ENCODE measurements at regions not wholly inside any gene's neighbourhood (a gene's known extent, or its start where the extent isn't known, plus 50 kb on each side); places are given as distances from the start of the nearest gene placed in this dataset.

DNA sequence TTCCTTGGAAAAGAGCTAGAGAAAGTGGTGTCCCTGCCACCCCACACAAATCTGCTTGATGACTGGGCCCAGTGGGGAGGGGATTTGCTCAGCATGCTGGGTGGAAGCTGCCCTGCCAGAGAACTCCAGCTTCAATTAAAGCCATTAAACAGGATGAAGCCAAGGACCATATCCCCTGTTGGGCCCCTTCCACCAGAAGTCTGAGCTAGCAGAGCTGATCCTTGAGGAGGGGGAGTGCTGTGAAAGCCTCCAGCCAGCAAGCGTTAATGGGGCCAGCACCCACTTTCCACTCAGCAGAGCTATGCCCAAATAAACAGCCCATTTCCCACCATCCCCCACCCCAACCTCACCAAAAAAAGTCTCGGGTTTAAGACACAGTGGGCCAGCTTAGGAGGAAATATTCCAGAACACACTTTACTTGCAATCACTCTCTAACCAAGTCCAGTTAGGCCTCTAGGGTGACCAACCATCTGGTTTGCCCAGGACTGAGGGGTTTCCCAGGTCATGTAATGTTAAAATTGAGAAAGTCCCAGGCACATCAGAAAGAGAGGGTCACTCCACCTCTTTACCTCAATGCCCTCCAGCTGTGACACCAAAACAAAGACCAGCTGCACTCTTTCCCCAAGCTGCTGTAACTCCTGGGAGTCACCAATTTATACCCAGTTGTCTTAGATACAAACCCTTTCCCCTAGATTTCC, 132.3 kb downstream of the FOXI3 start:
- no peak for DNase-seq (ENCODE audit: low spot score in 2 of 2)
- in situ Hi-C loops (cut with MboI; ENCODE audit: low sequenced_read_pairs): no loop called here
- Histone ChIP-seq H3K9me3 (no peaks in the 10 kb centered on the region), H3K27me3 (ENCODE audit: low read depth) (no peaks in the 10 kb centered on the region), H3K4me3 (no peak overlapping the region), H3K36me3 (replicated peaks) (no peaks in the 10 kb centered on the region), H3K4me1 (no peaks in the 10 kb centered on the region)

GRCh38 chr2:88318956-88319330, 133.6 kb downstream of the FOXI3 start:
- H3K36me3 ChIP-seq (replicated peaks): no peaks in the 10 kb centered on the region
- H3K4me3 ChIP-seq: no peak overlapping the region
- no peaks in the 10 kb centered on the region; the same call in 1 of the 2 replicates for H3K9me3 ChIP-seq
- in situ Hi-C loops (cut with MboI; ENCODE audit: low sequenced_read_pairs): no loop called here
- no peaks in the 10 kb centered on the region for H3K27me3 ChIP-seq (ENCODE audit: low read depth)
- H3K4me1 ChIP-seq: no peaks in the 10 kb centered on the region
- DNase-seq (ENCODE audit: low spot score in 2 of 2): no peak

- in situ Hi-C loops (cut with MboI; ENCODE audit: low sequenced_read_pairs): no loop called here
- Histone ChIP-seq H3K36me3 (replicated peaks) (no peaks in the 10 kb centered on the region), H3K27me3 (ENCODE audit: low read depth) (no peaks in the 10 kb centered on the region), H3K4me1 (no peaks in the 10 kb centered on the region), H3K9me3 (no peaks in the 10 kb centered on the region; the same call in 1 of the 2 replicates), H3K4me3 (no peak overlapping the region)
- DNase-seq (ENCODE audit: low spot score in 2 of 2): no peak
Measured at GRCh38 chr2:88318071-88318955, 134.2 kb downstream of the FOXI3 start.

DNA sequence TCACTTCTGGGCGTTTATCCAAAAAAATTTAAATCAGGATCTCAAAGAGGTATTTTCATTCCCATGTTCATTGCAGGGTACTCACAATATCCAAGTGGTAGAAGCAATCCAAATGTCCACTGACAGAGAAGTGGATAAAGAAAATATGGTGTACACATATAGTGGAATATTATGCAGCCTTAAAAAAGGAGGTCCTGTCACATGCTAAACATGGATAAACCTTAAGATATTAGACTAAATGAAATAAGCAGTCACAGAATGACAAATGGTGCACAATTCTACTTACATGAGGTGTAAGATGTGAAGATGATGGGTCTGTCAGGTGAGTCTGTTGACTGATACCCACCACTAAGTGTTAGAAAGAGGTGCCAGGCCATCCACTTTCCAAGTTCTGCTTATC, 140.6 kb downstream of the THNSL2 start:
- Histone ChIP-seq H3K4me1 (no peaks in the 10 kb centered on the region), H3K36me3 (replicated peaks) (no peaks in the 10 kb centered on the region), H3K4me3 (no peak overlapping the region), H3K9me3 (no peaks in the 10 kb centered on the region; the same call in none of the 2 replicates), H3K27me3 (ENCODE audit: low read depth) (no peaks in the 10 kb centered on the region)
- in situ Hi-C loops (cut with MboI; ENCODE audit: low sequenced_read_pairs): no loop called here
- DNase-seq (ENCODE audit: low spot score in 2 of 2): no peak

GRCh38 chr2:88307817-88308216, 137.7 kb downstream of the THNSL2 start:
- Histone ChIP-seq H3K27me3 (ENCODE audit: low read depth) (no peaks in the 10 kb centered on the region), H3K4me1 (no peaks in the 10 kb centered on the region), H3K9me3 (no peaks in the 10 kb centered on the region; the same call in 1 of the 2 replicates), H3K36me3 (replicated peaks) (no peaks in the 10 kb centered on the region), H3K4me3 (no peak overlapping the region)
- DNase-seq (ENCODE audit: low spot score in 2 of 2): peak; percentile 16 to 46
- in situ Hi-C loops (cut with MboI; ENCODE audit: low sequenced_read_pairs): no loop called here

- Histone ChIP-seq H3K9me3 (no peaks in the 10 kb centered on the region; the same call in 1 of the 2 replicates), H3K4me3 (no peak overlapping the region), H3K36me3 (replicated peaks) (no peaks in the 10 kb centered on the region), H3K27me3 (ENCODE audit: low read depth) (no peaks in the 10 kb centered on the region), H3K4me1 (no peaks in the 10 kb centered on the region)
- DNase-seq (ENCODE audit: low spot score in 2 of 2): no peak
- in situ Hi-C loops (cut with MboI; ENCODE audit: low sequenced_read_pairs): no loop called here
Measured at GRCh38 chr2:88303865-88304264, 133.7 kb downstream of the THNSL2 start.

DNA sequence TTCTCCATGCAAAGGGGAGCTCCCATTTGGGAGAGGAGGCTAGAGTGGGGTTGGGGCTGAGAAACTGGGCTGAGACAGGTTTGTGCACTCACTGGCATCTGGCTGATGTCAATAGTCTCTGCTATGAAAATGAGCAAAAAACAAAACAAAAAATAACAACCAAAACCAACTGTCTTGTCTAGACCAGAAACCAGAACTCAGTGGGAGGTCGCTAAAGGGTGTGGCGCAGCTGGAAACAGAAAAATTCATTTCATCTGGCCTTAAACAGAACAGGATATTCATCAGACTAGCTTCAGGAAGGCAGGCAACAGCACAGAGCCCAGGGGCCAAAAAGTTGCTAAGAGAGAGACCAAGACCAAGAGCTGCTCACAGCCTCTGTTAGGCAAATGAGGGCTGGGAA, 126.1 kb downstream of the THNSL2 start:
- Histone ChIP-seq H3K27me3 (ENCODE audit: low read depth) (no peaks in the 10 kb centered on the region), H3K36me3 (replicated peaks) (no peaks in the 10 kb centered on the region), H3K4me1 (no peaks in the 10 kb centered on the region), H3K9me3 (no peaks in the 10 kb centered on the region), H3K4me3 (no peak overlapping the region)
- in situ Hi-C loops (cut with MboI; ENCODE audit: low sequenced_read_pairs): no loop called here
- no peak for DNase-seq (ENCODE audit: low spot score in 2 of 2)

DNA sequence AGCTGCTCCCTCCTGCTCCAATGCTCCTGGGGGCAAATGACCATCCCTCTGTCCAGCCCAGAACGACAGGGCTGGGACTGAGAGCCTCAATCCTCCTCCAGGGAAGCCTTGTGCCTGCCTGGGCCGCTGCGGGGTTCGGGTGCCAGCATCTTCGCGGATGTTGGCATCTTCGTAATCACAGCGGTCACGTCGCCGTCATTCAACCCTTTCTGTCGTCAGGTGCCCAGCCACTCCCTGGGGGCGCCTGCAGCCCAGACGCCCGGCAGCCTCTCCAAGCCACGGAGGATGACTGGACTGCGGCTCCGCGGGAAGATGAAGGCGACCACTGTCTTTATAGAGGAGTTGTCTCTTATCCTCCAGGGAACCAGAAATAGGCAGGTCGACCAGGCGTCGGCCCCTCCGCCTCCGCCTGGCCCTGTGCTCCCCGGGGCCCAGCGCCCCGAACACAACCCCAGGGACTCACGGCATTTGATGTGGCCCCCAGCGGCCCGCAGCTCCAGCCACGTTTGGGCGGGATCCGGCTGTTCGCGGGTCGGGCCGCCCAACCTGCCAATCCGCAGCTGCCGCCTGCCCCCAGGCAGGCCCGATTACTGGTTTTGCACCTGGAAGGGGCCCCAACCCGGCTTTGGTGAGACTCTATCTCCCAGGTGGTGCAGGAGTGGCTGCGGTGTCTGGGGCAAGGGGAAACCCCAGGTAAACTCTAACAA, 113.9 kb downstream of the THNSL2 start:
- H3K4me1 ChIP-seq: no peaks in the 10 kb centered on the region
- H3K9me3 ChIP-seq: no peaks in the 10 kb centered on the region
- in situ Hi-C loops (cut with MboI; ENCODE audit: low sequenced_read_pairs): no loop called here
- H3K4me3 ChIP-seq: no peak overlapping the region
- no peaks in the 10 kb centered on the region for H3K36me3 ChIP-seq (replicated peaks)
- DNase-seq (ENCODE audit: low spot score in 2 of 2): no peak
- H3K27me3 ChIP-seq (ENCODE audit: low read depth): no peaks in the 10 kb centered on the region; the same call in 1 of the 2 replicates

- Histone ChIP-seq H3K4me1 (no peaks in the 10 kb centered on the region), H3K27me3 (ENCODE audit: low read depth) (no peaks in the 10 kb centered on the region), H3K36me3 (replicated peaks) (no peaks in the 10 kb centered on the region), H3K4me3 (no peak overlapping the region), H3K9me3 (no peaks in the 10 kb centered on the region)
- in situ Hi-C loops (cut with MboI; ENCODE audit: low sequenced_read_pairs): no loop called here
- DNase-seq (ENCODE audit: low spot score in 2 of 2): peak; percentile 15 to 21
Measured at GRCh38 chr2:88281302-88282217, 111.4 kb downstream of the THNSL2 start.

- DNase-seq (ENCODE audit: low spot score in 2 of 2): no peak
- H3K27me3 ChIP-seq (ENCODE audit: low read depth): peaks cover 4% of the 10 kb centered on the region; the same call in 1 of the 2 replicates
- no peaks in the 10 kb centered on the region for H3K36me3 ChIP-seq (replicated peaks)
- no peaks in the 10 kb centered on the region for H3K9me3 ChIP-seq
- H3K4me3 ChIP-seq: no peak overlapping the region
- in situ Hi-C loops (cut with MboI; ENCODE audit: low sequenced_read_pairs): no loop called here
- no peaks in the 10 kb centered on the region for H3K4me1 ChIP-seq
Measured at GRCh38 chr2:88269836-88270235, 99.7 kb downstream of the THNSL2 start.

DNA sequence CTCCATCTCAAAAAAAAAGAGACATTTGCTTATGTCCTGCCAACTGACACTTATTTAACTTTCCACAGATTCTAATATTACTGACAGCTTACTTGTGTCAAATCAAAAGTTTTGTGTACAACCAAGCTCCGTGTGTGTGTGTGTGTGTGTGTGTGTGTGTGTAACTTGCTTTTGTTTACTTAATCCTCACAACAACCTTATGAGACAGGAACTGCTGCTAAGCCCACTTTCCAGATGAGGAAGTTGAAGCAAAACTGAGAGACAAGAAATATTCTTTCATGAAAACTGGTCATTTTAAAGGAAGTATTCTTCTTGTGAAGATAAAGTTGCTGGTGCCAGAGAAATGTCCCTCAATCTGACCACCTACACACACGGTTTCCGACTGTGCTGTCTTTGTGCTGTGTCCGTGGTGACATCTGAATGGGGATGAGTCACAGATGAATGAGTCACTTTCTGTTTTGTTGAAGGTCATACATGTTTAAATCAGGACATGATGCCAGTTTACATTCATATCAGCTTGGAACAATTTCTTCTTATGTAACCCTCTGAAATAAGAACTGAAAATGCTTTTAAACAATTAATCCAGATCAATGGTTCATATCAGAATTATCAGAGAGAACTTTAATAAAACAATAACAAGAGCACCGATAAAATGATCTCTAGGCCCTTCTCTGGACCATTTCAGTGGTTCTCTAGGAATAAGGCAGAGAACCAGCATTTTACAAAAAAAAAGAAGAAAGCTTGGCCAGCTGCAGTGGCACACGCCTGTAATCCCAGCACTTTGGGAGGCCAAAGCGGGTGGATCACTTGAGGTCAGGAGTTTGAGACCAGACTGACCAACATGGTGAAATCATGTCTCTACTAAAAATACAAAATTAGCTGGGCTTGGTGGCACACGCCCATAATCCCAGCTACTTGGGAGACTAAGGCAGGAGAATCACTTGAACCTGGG, 95.5 kb downstream of the THNSL2 start:
- in situ Hi-C loops (cut with MboI; ENCODE audit: low sequenced_read_pairs): no loop called here
- no peak for DNase-seq (ENCODE audit: low spot score in 2 of 2)
- Histone ChIP-seq H3K27me3 (ENCODE audit: low read depth) (no peaks in the 10 kb centered on the region), H3K36me3 (replicated peaks) (no peaks in the 10 kb centered on the region), H3K4me3 (no peak overlapping the region), H3K4me1 (no peaks in the 10 kb centered on the region), H3K9me3 (no peaks in the 10 kb centered on the region)

DNA sequence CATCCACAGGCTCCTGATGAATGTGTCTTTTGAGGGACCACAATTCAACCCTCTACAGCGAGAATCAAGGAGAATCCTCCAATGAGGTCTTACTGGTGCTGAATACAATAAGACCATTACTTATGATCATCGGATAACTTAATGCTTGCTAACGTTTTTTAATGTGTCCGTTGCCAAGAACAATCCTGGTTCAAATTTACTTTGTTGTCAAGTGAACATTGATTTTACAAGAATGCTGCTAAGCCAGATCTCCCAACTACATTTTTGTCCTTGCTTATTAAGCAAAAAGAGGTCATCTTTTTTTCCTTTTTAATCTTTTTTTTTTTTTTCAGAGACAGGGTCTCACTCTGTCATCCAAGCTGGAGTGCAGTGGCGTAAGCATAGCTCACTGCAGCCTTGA, 93.7 kb downstream of the THNSL2 start:
- no peak overlapping the region for H3K4me3 ChIP-seq
- no peaks in the 10 kb centered on the region for H3K4me1 ChIP-seq
- in situ Hi-C loops (cut with MboI; ENCODE audit: low sequenced_read_pairs): no loop called here

More for the DNA sequence above, 93.7 kb downstream of the THNSL2 start:
- no peaks in the 10 kb centered on the region for H3K36me3 ChIP-seq (replicated peaks)
- no peaks in the 10 kb centered on the region for H3K9me3 ChIP-seq
- H3K27me3 ChIP-seq (ENCODE audit: low read depth): no peaks in the 10 kb centered on the region
- DNase-seq (ENCODE audit: low spot score in 2 of 2): no peak
